K562 (cell line): ENCODE measurements at regions not wholly inside any gene's neighbourhood (a gene's known extent, or its start where the extent isn't known, plus 50 kb on each side); places are given as distances from the start of the nearest gene placed in this dataset.

ENCODE experiments used
- BRD4 ChIP-seq: fragments of 200-600 bp; sonication (generic); IDR thresholded peaks from 2 replicates; pipeline ENCODE4 v1.6.1; 2017; ENCODE audit warnings: inconsistent platforms
- BRF1 ChIP-seq: IDR thresholded peaks from 3 replicates; pipeline ENCODE4 v1.6.1; 2011; ENCODE audit warnings: borderline replicate concordance, mild to moderate bottlenecking; ENCODE audit not compliant: insufficient read length; ENCODE audit errors: extremely low read depth
- CAMTA2 ChIP-seq: fragments of 250-450 bp; sonication (Bioruptor Pico); conservative IDR thresholded peaks from 2 replicates; pipeline ENCODE4 v1.5.1; 2022
- CC2D1A ChIP-seq: fragments of 450-650 bp; IDR thresholded peaks from 2 replicates; pipeline ENCODE4 v1.6.1; 2017; ENCODE audit warnings: mild to moderate bottlenecking
- CHD7 ChIP-seq: fragments of 200-600 bp; sonication (generic); IDR thresholded peaks from one replicate; pipeline ENCODE4 v1.6.1; 2012; ENCODE audit warnings: mild to moderate bottlenecking, low read depth, low read length, inconsistent platforms
- CSDE1 ChIP-seq, 2 experiments: fragments of 450-650 bp; IDR thresholded peaks; 2 replicates each; pipeline ENCODE4 v1.6.1; 2016; ENCODE audit warnings: mild to moderate bottlenecking in 1 of 2
- FOS ChIP-seq: IDR thresholded peaks from 3 replicates; pipeline ENCODE4 v1.6.1; 2011; ENCODE audit not compliant: insufficient read length; ENCODE audit errors: extremely low read depth
- HCFC1 ChIP-seq: IDR thresholded peaks from 2 replicates; pipeline ENCODE4 v1.6.1; 2012; ENCODE audit warnings: low read depth, low read length, improper control_type of control experiment
- HMGXB4 ChIP-seq: sonication (generic); formaldehyde crosslinking; IDR thresholded peaks from 2 replicates; pipeline ENCODE4 v1.8.1; 2023; ENCODE audit warnings: mild to moderate bottlenecking, missing genetic modification reagents
- MTA3 ChIP-seq: fragments of 450-650 bp; formaldehyde crosslinking; IDR thresholded peaks from 2 replicates; pipeline ENCODE4 v1.6.1; 2017; ENCODE audit warnings: mild to moderate bottlenecking, borderline replicate concordance
- RB1 ChIP-seq: fragments of 450-650 bp; IDR thresholded peaks from 2 replicates; pipeline ENCODE4 v1.6.1; 2017; ENCODE audit warnings: low read depth, mild to moderate bottlenecking
- TCF3 ChIP-seq: sonication (generic); formaldehyde crosslinking; IDR thresholded peaks from 2 replicates; pipeline ENCODE4 v1.4.0; 2020; ENCODE audit warnings: mild to moderate bottlenecking, missing genetic modification reagents
- THAP7 ChIP-seq: fragments of 250-450 bp; sonication (Bioruptor Pico); IDR thresholded peaks from 2 replicates; pipeline ENCODE4 v1.5.0; 2021
- ZNF79 ChIP-seq: fragments of 250-450 bp; sonication (Bioruptor Pico); IDR thresholded peaks from 2 replicates; pipeline ENCODE4 v1.4.0; 2020; ENCODE audit warnings: low read depth, mild to moderate bottlenecking, moderate library complexity

GRCh38 chr18:55119434-55119833 lies 160.2 kb upstream of the CCDC68 start (continued):
- no peak for TF ChIP-seq CHD7
- TF ChIP-seq FOS: no peak
- no peak for TF ChIP-seq HMGXB4 (CRISPR knock-in tag)
- TF ChIP-seq TCF3 (CRISPR knock-in tag): peak; percentile 86
- TF ChIP-seq THAP7 (CRISPR knock-in tag): no peak
- no peak for TF ChIP-seq CAMTA2 (CRISPR knock-in tag)
- no peak for TF ChIP-seq RB1
- no peak for TF ChIP-seq HCFC1
- TF ChIP-seq CC2D1A: peak; percentile 61
- no peak for TF ChIP-seq ZNF79
- TF ChIP-seq MTA3: no peak
- no peak for TF ChIP-seq CSDE1 (IDR thresholded peaks at IDR 0.05)
- no peak for TF ChIP-seq BRD4
- no peak for TF ChIP-seq BRF1
